Activated CD4-positive, alpha-beta T cell treated with anti-CD3 and anti-CD28 coated beads for 4 hours (primary cell): ENCODE measurements at regions not wholly inside any gene's neighbourhood (a gene's known extent, or its start where the extent isn't known, plus 50 kb on each side); places are given as distances from the start of the nearest gene placed in this dataset.

ENCODE experiments used
- DNase-seq, 2 donors: peaks; one replicate each; pipeline ENCODE4 v3.0.0-alpha.2; 2020

DNA sequence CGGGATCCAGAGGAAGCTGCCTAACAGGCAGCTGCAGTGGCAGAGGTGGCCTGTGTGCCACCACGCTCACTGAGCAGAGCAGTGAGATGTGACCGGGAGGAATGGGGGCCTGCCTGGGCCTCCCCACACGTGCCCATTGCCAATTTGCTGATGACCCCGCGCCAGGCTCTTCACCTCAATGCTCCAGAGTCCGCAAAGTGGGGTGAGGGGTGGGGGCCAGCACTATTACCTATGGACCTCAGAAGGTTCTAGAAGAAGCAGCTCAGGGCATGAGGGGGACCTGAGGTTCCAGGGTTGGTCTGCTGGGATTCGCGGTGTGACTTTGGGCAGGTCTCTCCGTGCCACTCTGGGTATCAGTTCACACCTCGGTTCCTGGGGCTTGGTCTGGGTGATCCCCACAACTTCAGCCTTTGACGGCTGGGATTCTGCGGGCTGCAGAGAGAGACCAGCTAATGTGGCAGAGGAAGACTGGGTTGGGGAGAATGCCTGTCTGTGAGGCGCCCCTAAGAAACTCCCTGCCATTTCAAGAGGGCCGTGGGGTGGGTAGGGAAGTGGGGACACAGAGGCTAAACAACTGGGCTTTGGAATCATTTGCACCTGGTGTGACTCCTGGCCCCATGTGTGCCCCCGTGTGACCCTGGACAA lies 231.0 kb upstream of the MVB12B start:
- DNase-seq: no peak

DNA sequence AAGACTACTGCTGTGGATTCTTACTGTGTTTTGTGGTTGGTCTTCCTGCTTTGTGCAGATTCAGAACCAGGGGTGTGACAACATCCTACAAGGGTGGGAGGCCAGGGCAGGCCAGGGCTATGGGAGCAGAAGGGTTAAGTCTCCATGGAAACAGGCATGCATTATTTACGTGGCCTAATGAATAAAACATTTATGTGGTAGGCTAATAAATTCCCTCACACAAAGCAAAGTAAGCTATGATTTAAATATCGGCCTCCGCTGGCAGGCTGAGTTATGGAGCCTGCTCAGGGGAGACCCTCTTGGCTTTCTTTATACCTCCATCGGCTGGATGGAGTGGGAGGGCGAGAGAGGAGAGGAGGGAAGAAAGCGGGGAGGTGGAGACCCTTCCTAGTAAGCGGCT lies 230.3 kb upstream of the MVB12B start:
- no peak for DNase-seq

DNA sequence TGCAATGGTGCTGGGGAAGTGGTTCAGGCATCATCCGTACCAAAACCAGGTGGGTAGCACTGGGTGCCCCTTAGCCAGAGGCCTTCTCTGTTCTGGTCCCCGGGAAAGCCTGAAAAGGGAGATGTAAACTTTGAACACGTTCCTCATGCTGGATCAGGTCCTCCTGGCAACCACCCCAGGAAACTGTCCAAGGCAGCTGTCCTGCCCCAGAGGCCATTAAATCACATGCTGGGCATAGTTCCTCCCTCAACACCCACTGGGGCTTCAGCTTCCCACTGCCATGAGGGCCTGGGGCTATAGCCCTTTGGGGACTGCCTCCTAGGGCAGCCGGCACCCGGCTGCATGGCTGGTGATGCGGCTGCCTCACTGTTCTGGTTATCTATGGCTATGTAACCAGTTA lies 228.9 kb upstream of the MVB12B start:
- DNase-seq: no peak

DNA sequence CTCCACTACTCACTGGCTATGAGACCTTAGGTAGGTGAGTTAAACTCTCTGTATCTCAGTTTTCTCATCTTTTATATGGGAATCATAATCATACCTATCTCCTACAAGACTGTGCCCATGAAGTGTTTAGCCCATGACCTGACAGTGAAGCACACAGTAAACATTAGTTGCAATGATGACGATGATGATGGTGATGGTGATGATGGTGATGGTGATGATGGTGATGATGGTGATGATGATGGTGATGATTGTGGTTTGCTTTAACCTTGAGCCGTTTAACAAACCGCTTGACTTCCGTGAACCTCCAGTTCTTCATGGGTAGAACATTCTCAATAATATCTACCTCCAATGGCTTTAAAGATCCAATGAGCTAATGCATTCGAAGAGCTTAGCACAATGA lies 220.2 kb upstream of the MVB12B start:
- DNase-seq: no peak

DNA sequence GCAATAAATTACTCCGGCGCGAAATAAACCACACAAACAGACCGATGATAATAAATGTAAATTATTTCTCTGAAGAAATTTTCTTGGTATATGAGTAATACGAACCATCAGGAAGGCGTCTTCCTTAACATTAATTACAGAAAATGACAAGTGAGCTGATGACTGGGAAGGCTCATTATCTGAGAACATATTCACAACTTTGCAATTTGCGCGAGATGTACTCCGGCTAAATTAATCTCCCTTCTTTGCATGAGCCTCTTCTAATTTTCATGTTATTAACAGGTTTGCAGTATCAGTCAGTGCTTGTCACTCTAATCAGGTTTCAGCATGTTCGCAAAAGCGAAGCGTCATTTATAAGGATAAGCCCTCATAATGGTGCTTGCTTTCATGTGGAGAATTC lies 218.9 kb upstream of the MVB12B start:
- DNase-seq: no peak

DNA sequence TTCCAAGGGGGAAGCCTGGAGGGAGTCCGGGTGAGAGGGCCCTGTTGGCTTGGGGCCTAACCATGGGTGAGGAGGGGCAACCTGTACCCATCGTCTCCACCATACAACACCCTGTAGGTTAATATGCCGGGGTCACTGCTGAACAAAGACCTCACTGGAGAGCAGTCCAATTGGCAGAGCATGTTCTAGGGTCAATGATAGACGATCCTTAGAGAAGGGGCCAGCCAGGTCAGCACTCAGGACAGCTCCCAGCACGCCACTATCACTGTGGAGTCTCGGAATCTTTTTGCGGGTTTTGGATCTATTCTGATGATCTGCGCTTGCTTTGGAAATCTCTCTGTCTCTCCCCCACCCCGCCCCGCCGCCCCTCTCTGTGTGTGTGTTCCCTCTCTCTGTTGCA lies 218.4 kb upstream of the MVB12B start:
- DNase-seq: no peak

DNA sequence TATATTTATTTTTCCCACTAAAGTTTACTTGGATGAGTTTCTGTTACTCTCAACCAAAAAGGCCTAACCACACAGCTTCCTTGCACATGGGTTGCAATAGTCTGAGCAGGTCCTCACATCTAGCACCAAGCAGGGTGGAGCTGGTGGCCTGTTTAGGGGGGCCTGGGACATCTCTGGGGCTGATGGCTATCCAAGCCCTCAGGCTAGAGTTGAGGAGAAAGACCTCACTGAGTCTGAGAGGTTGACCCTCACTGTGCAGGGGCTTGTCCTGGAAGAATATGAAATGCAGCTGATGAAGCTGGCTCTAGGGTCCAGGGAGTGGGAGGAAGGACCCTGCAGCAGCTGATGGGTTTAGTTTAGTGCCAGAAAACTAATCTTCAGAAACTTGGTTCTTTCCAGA lies 217.1 kb upstream of the MVB12B start:
- DNase-seq: no peak

DNA sequence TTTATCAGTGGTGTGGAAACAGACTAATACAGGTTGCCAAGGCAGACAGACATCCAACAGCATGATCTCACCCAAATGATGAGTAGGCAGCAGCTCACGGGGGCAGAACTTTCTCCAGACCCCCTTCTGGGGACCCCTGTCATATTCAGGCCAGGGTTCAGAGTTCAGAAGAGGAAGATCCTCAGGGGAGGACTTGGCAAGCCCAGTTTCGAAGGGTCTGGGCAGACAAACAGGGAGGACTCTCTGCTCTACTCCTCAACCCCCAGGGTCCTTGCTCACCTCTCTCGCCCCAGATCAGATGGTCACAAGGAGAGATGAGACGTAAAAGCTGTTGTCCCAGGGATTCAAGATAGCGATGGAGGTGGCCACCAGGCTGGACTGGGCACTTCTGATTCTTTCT lies 215.1 kb upstream of the MVB12B start:
- DNase-seq: no peak

DNA sequence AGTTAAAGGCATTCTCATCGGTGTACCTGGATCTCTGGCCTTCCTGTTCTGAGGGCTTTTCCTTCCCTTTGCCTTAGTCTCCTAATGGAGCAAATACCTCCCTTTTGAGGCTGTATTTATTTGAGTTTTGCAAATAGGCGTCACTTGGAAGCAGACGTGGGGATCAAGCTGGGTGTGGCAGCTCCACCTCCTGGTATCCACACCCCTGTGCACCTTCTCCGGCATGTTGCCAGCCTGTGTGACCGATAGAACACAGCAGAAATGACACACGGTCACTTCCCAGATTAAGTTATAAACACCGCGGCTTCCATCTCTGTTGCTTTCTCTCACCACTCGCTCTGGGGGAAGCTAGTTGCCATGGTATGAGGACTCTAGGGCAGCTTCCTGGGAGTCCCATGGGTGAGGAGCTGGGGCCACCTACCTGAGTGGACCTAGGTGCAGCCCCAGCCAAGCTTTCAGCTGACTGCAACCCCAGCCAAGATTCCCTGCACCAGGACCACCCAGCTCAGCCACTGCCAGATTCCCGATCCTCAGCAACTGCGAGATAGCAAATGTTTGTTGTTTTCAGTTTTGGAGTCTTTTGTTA lies 214.4 kb upstream of the MVB12B start:
- no peak for DNase-seq

DNA sequence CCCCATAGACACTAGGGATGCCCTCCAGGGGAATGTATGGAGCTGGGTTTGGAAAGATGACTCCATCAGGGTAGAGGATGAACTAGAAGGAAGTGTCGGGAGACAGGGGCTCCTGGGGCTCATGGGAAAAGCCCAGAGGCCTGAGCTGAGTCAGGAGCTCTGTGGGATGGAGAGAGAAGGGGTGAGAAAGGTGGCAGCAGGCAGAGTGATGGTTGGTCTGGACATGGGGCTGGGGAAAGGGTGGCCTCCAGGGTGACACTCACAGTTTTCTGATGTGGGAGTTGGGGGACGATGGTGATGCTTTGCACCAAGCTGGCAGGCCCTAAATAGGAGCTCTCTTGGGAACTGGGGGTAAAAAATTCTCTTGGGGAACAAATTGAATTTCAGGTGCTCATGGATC lies 213.5 kb upstream of the MVB12B start:
- no peak for DNase-seq

DNA sequence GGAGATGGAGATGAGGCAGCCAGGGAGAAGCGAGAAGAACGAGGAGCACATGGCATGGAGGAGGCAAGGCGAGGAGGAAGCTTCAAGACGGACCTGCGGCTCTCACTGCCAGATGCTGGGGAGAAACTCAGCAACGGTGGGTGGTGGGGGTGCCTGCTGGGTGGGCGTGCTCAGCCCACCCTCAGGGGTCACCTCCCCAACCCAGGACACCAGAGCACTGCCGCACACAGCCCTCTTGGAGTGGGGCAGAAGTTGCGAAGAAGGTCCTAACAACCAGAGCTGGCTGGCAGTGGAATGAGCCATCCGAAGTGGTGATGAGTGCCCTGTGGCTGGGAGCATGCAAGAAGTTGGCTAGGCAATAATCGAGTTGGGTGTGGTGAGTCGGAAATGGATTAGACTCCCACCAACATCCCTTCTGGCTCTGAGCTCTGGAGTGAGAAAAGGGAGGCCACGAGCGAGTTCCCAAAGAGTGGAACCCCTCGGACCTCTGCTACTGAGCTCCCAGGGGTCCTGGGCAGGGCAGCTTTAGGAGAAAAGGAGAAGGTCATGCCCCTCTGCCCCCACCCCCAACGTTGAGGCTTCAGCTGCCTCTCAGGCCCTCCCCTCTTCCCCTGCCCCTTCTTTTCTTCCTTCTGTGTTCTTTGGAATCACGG lies 212.7 kb upstream of the MVB12B start:
- no peak for DNase-seq

DNA sequence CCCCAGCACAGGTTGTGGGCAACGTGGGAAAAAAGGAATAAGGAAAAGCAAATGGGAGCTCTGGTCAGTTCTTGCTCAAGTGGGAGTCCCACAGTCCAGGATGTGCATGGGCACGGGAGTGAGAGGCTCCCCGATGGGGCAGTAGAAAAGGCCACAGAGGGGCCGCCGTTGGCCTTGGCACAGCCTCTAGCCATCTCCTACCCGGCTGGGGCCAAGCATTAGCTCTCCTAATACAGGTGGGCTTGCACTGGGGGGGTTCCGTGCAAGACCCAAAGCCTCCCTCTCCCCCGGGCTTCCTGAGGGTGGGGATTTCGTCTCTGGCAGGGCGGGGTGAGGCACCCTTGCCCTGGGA lies 212.2 kb upstream of the MVB12B start:
- DNase-seq: no peak

DNA sequence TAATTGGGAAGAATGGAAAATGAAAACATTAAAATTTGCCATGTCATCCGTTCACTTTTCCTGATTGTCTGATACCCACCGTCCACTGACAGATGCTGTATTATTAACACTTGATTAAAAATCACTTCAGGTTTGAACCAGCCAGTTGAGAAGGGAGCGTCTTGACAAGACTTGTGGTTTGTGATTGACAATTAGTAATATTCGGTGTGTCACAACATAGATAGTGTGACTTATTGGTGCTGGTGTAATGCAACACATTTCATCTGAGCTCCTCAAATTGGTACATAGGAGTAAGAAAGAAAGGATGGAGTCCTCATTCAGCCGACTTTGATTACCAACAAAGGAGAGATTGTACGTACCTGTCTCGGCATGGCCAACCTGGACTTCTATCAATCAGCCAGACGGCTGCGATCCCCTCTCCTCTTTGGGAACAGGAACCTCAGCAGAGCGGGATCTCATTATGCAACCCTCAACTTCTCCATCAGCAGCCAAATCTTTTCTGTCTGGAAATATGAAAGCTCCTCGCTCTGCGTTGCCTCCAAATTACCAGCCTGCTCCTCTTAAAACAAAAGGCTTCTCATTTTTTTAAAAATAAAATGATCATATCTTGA lies 211.7 kb upstream of the MVB12B start:
- DNase-seq: no peak

DNA sequence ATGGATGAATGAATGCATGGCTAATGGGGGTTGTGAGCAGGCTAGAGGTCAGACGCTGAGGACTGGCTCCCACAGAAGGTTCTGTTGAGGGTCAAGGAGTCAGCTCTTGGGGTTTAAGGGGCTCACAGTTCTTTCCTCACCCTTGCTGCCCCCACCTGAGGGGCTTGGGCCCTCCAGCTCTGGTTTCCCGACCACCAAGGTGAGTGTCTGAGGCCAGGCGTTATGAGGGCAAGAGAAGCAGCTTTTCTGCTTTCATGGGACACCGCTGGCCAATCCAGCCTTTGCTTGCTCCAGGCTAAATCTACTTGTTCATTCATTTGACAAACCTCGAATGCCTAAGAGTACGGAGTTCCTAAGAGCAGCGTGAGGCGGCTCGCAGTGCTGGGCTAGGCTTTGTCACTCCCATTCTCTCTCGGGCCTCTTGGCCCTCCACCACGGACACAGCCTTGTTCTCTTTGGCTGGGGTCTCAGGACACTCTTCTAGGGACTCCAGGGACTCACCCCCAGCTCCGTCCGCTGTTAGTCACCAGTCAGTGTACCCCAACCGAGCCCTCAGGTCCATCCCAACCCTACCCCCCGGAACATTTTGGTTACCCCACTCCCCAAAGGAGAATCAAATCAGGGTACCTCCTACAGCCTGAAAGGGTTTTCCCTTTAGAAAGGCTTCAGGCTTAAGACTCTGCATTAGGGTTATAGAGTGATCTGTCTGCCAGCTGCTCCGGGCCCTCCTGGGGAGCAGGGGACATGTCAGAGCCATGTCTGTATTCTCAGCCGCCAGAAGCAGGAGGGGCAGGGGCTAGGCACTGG lies 210.1 kb upstream of the MVB12B start:
- no peak for DNase-seq

DNA sequence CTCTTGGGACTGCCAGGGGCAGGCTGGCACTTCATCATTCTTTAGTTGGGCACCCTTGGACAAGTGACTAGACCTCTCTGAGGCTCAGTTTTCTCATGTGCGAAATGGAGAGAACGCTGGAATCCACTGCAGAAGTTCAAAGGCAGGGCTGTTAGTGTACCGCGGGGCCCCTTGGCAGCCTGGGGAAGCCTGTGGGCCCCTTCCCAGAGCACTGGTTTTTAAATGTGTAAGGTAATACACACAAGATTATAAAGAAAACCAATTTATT lies 209.5 kb upstream of the MVB12B start:
- no peak for DNase-seq

DNA sequence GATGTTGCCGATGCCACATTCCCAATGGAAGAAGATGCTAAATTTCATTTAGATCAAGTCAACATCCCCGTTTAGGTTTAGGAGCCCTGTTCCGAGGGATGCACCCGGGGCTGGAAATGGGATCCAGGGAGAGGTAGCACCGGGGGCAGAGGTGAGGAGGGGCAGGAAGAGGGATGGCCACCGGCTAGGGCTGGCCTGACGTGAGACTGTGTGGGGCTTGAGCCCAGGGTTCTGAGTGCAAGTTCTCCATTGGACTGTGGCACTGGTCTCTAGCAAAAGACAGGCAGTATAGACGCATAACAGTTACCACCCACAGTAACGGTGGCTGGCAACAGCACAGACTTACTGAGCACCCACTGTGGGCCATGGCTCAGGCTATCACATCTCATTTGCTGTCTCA lies 209.0 kb upstream of the MVB12B start:
- no peak for DNase-seq

DNA sequence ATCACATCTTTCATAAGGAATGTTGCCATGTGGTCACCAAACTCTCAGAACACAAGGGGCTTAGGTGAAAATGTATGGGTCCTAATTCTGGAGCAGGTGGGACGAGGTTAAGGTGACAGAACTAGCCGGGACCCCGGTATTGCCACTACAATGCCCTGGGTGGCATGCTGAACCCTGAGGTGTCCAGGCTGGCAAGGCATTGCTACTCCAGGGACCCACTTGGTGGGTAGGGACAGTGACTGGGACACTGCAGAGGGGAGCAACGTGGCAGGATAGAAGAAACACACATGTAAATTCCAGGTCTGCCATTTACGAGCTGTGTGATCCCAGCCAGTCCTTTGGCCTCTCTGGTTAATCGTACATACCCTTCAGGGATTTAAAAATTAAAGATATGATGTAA lies 206.9 kb upstream of the MVB12B start:
- no peak for DNase-seq

DNA sequence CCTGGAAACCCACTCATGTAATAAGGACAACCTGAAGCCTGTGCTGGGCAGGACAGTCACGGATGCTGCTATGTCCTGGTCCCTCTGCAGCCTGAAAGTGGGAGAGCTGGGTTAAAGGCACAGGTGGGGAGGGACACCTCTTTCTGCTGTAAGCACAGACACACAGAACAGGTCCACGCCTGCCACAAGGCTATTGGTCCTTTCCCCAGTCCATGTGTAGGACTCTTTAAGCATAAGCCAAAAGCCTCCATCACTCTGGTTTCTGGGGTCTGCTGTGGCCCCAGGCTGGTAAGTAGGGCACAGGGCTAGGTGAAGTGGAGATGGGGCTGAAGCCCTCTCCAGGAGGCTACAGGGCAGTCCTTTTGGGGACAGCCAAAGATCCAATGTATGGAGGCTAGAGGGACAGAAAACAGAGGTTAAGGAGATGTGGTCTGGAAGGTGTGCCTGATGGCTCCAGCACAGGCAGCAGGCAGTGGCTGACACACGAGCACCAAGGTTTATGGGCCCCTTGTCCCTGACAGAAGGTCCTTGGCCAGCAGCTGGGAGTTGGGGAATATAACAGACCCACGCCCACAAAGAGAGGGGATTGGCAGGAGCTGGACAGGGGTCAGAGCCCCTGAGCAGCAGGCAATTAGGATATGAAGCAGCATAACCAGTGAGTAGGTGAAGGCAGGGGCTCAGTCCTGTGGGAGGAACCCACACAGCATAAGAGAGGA lies 203.6 kb upstream of the MVB12B start:
- DNase-seq: no peak

DNA sequence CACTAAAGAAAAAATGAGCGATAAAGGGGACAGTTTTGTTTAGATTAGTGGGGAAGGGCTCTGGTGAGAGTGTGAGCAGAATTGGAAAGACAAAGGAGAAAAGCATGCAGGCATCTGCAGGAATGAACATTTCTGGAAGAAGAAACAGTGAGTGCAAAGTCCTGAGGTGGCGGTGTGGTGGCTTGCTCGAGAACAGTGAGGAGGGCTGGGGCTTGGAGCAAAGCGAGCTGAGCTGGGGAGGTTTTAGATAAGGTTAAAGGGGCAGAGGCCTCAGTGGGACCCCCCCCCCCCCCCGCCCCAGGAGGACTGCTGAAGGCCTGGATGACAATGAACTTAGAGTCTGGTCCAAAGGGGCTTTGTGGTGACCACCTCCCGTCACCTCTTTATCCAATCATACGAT lies 202.7 kb upstream of the MVB12B start:
- DNase-seq: no peak

DNA sequence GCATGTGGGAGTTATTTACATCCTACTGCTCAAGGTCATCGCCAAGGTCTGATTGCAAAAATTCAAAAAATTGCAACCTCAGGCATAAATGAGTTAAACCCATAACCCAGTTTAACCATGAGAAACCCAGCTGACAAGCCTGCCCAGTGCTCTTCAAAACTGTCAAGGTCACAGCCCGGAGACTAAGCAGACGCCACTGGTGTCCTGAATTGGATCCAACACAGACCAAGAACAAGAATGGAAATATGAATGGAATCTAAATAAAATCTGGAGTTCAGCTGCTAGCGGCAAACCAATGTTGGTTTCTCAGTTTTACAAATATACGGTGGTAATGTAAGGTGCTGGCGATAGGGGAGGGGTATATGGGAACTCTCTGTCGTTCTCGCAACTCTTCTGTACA lies 201.5 kb upstream of the MVB12B start:
- no peak for DNase-seq

DNA sequence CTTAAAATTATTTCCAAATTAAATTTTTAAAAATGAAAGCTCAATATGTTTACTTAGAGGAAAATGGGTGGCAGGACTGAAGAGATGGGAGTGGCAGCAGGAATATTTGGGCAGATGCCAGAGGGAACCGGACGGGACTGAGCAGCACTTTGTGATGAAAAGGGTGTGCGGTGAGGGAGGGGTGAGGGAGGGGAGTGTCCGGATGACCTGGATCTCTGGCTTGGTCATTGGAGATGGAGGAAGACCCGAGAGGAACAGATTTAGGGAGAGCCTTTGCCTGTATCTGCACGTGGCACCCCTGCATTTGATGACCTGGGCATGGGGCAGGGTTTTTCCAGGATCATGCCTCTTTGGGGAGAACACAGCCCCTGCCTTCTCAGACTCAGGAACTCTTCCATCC lies 201.1 kb upstream of the MVB12B start:
- DNase-seq: no peak

DNA sequence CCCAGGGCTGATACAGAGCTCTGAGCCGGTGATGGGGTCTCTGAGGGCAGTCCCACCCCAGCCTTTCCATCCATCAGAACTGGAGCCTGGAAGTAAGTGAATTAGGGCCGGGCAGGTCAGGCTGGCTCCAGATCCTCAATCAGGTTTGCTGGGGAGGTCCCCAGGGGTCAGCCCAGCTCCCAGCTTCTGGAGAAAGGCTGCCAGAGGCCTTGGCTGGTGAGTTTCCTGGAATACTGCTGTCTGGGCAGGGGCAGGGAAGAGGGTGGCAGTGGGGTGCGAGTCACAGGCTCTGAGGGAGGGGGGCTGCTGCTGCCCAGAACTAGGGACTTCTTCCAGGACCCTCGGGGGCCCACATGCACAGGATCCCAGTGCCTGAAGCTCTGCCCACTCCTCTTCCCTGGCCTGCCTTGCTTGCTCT lies 200.6 kb upstream of the MVB12B start:
- no peak for DNase-seq

DNA sequence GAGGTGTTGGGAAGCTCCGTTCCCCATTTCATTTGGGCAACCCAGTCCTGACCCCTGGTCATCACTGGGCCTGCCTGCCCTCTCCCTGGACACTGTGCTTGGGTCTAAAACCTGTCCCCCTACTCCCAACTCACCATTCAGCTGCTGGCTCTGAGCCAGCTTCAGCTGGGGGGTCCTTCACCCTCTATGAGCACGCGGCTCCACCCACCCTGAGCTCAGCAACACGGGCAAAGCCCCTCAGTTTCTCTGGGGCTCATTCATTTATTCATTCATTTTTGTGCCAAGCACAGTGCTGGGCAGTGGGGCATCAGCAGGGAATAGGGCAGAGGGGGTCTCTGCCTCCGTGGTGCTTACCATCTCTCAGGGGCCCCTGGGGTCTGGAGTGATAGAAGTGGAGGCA lies 199.8 kb upstream of the MVB12B start:
- no peak for DNase-seq
